NCI-H2227 (cell line): ENCODE measurements at regions not wholly inside any gene's neighbourhood (a gene's known extent, or its start where the extent isn't known, plus 50 kb on each side); places are given as distances from the start of the nearest gene placed in this dataset.

Source experiments
- DNase-seq: peaks from one replicate; lab custom pipeline; 2025; ENCODE audit not compliant: unreplicated experiment; lab: John Stamatoyannopoulos, UW

GRCh38 chr6:22399693-22400092 lies 102.9 kb upstream of the PRL start:
- DNase-seq: no peak

- no peak for DNase-seq
Measured at GRCh38 chr6:22401206-22401605, 104.4 kb upstream of the PRL start.

- DNase-seq: no peak
Measured at GRCh38 chr6:22401932-22402331, 105.1 kb upstream of the PRL start.

GRCh38 chr6:22409486-22409885 lies 112.7 kb upstream of the PRL start:
- DNase-seq: no peak

GRCh38 chr6:22411376-22412105 lies 114.7 kb upstream of the PRL start:
- no peak for DNase-seq

- no peak for DNase-seq
Measured at GRCh38 chr6:22412994-22413393, 116.2 kb upstream of the PRL start.

- DNase-seq: no peak
Measured at GRCh38 chr6:22413681-22414311, 117.0 kb upstream of the PRL start.

GRCh38 chr6:22418714-22419113 lies 121.9 kb upstream of the PRL start:
- DNase-seq: no peak

- no peak for DNase-seq
Measured at GRCh38 chr6:22421198-22421597, 124.4 kb upstream of the PRL start.

- no peak for DNase-seq
Measured at GRCh38 chr6:22424196-22424595, 127.4 kb upstream of the PRL start.

- no peak for DNase-seq
Measured at GRCh38 chr6:22432060-22432459, 135.2 kb upstream of the PRL start.

GRCh38 chr6:22433745-22434144 lies 135.6 kb upstream of the HDGFL1 start:
- no peak for DNase-seq

GRCh38 chr6:22435151-22435550 lies 134.2 kb upstream of the HDGFL1 start:
- DNase-seq: no peak

GRCh38 chr6:22436134-22436533 lies 133.2 kb upstream of the HDGFL1 start:
- DNase-seq: no peak

- no peak for DNase-seq
Measured at GRCh38 chr6:22437665-22438064, 131.7 kb upstream of the HDGFL1 start.

GRCh38 chr6:22442826-22443225 lies 126.5 kb upstream of the HDGFL1 start:
- no peak for DNase-seq

GRCh38 chr6:22444330-22444729 lies 125.0 kb upstream of the HDGFL1 start:
- DNase-seq: no peak

GRCh38 chr6:22445946-22446345 lies 123.4 kb upstream of the HDGFL1 start:
- DNase-seq: no peak

- peak; percentile 22 for DNase-seq
Measured at GRCh38 chr6:22447249-22448196, 121.8 kb upstream of the HDGFL1 start.

- peak; percentile 30 for DNase-seq
Measured at GRCh38 chr6:22448291-22448711, 121.1 kb upstream of the HDGFL1 start.

GRCh38 chr6:22451962-22452361 lies 117.4 kb upstream of the HDGFL1 start:
- DNase-seq: no peak

- DNase-seq: no peak
Measured at GRCh38 chr6:22455378-22455777, 114.0 kb upstream of the HDGFL1 start.
